Thoracic aorta (tissue), 2 donors: ENCODE measurements at regions not wholly inside any gene's neighbourhood (a gene's known extent, or its start where the extent isn't known, plus 50 kb on each side); places are given as distances from the start of the nearest gene placed in this dataset.

ENCODE experiments used
- ATAC-seq: fragments of 150-250 bp; one replicate; pipeline ENCODE4 v1.8.0; 2017; ENCODE audit warnings: low read depth; ENCODE audit not compliant: insufficient number of reproducible peaks, low FRiP score
- DNase-seq: peaks from one replicate; pipeline ENCODE4 v3.0.0-alpha.2; 2020; ENCODE audit warnings: low spot score
- H3K27ac ChIP-seq, 2 donors: fragments of 200-600 bp; sonication (generic); 1 replicate in 1 of 2; 2 replicates in 1 of 2; pipeline ENCODE4 v1.5.1; 2016; ENCODE audit warnings: mild to moderate bottlenecking in 2 of 2, moderate library complexity in 2 of 2
- H3K27me3 ChIP-seq: fragments of 200-600 bp; sonication (generic); replicated peaks from 2 replicates; pipeline ENCODE4 v1.6.0; 2016; ENCODE audit warnings: mild to moderate bottlenecking; ENCODE audit not compliant: insufficient read depth
- H3K36me3 ChIP-seq: fragments of 200-600 bp; sonication (generic); one replicate; pipeline ENCODE4 v1.5.1; 2016
- H3K4me1 ChIP-seq, 2 donors: fragments of 200-600 bp; sonication (generic); 1 replicate in 1 of 2; 2 replicates in 1 of 2; pipeline versions ENCODE4 v1.5.1 to v1.6.0; 2016; ENCODE audit warnings: low read depth in 2 of 2, mild to moderate bottlenecking in 1 of 2; ENCODE audit not compliant: control insufficient read depth in 1 of 2
- H3K4me3 ChIP-seq: fragments of 200-600 bp; sonication (generic); 2 replicates; pipeline ENCODE4 v1.5.1; 2016; ENCODE audit warnings: mild to moderate bottlenecking
- H3K9me3 ChIP-seq: fragments of 200-600 bp; sonication (generic); 2 replicates; pipeline ENCODE4 v1.5.1; 2016
- TF ChIP-seq, protein P1 (sequence below): fragments of 200-600 bp; sonication (generic); IDR thresholded peaks from one replicate; pipeline ENCODE4 v1.5.1; 2019; ENCODE audit warnings: antibody characterized with exemption

DNA sequence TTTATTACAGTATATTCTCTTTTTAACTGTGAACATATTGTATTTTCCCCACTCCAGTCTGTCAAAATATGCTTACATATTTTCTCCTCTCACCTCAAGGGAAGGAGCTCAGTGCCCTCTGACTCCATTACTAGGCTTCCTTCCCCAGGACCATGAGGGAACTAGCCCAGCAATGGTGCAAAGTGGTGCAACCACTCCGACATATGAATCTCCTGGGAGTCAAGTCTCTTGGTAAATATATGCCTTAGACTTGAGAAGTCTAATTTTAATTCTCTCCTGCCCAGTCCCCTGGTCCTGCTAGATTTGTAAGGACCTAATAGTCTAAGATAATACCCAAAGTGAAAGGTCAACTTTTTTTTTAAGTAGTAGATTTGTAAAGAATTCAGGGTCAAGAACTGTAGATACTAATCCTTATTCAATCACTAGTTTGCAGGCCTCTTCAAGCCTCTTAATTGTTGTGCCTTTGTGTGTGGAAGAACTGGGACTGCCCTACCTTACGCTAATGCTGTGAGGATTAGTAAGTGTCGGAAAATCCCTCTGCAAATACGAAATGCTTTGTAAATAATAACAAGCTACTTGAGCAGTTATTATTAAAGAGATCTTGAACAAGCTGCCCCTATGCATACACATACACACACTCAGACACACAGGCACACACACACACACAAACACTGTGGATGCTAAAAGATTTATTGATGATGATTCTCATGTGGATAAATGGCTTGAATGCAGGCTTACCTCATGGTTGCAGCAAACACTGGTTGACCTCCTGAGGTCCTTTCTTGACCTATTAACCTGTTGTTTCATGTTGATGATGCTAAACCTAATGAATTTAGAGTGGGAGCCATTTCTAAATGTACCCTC is 251.2 kb upstream of the PARD3B start:
- TF ChIP-seq, protein P1, sequence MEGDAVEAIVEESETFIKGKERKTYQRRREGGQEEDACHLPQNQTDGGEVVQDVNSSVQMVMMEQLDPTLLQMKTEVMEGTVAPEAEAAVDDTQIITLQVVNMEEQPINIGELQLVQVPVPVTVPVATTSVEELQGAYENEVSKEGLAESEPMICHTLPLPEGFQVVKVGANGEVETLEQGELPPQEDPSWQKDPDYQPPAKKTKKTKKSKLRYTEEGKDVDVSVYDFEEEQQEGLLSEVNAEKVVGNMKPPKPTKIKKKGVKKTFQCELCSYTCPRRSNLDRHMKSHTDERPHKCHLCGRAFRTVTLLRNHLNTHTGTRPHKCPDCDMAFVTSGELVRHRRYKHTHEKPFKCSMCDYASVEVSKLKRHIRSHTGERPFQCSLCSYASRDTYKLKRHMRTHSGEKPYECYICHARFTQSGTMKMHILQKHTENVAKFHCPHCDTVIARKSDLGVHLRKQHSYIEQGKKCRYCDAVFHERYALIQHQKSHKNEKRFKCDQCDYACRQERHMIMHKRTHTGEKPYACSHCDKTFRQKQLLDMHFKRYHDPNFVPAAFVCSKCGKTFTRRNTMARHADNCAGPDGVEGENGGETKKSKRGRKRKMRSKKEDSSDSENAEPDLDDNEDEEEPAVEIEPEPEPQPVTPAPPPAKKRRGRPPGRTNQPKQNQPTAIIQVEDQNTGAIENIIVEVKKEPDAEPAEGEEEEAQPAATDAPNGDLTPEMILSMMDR: no peak
- no peak overlapping the region for H3K4me3 ChIP-seq
- no peaks in the 10 kb centered on the region for H3K36me3 ChIP-seq
- no peaks in the 10 kb centered on the region for H3K4me1 ChIP-seq
- ATAC-seq (no peak), DNase-seq (no peak)
- H3K27ac ChIP-seq: no peak overlapping the region
- no peaks in the 10 kb centered on the region for H3K9me3 ChIP-seq
- H3K27me3 ChIP-seq: no peaks in the 10 kb centered on the region

- H3K27ac ChIP-seq: no peak overlapping the region
- H3K4me3 ChIP-seq: no peak overlapping the region
- H3K4me1 ChIP-seq: no peaks in the 10 kb centered on the region
- no peaks in the 10 kb centered on the region for H3K27me3 ChIP-seq
- TF ChIP-seq, protein P1: no peak
- ATAC-seq: no peak
- H3K36me3 ChIP-seq: no peaks in the 10 kb centered on the region
- no peak for DNase-seq
- H3K9me3 ChIP-seq: no peaks in the 10 kb centered on the region
These were observed 246.9 kb upstream of the PARD3B start for GRCh38 chr2:204298404-204298803.

- DNase-seq: no peak
- ATAC-seq: no peak
- Histone ChIP-seq H3K36me3 (no peaks in the 10 kb centered on the region), H3K4me3 (no peak overlapping the region), H3K27ac (no peak overlapping the region), H3K9me3 (no peaks in the 10 kb centered on the region), H3K4me1 (no peaks in the 10 kb centered on the region), H3K27me3 (no peaks in the 10 kb centered on the region)
- TF ChIP-seq, protein P1: no peak
These were observed 245.5 kb upstream of the PARD3B start for GRCh38 chr2:204299766-204300165.

DNA sequence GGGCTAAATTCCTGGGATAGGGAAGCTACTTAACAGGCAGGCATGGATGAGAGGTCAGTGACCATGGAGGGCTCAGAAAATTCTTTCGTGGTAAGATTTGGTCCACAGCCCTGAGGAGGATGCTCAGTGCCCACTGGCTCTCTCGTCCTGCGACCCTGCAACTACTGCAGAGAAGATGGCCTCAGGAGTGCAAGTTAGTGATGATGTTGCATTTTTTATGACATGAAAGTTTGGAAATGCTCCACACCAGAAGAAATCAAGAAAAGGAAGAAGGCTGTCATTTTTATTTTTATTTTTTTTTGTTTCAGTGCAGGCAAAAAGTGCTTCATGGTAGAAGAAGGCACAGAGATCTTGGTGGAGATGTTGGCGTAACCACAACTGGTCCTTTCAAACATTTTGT is 238.6 kb upstream of the PARD3B start:
- TF ChIP-seq, protein P1: no peak
- H3K4me1 ChIP-seq: no peaks in the 10 kb centered on the region
- H3K27ac ChIP-seq: no peak overlapping the region
- DNase-seq (no peak), ATAC-seq (no peak)
- H3K27me3 ChIP-seq: no peaks in the 10 kb centered on the region
- H3K9me3 ChIP-seq: no peaks in the 10 kb centered on the region
- H3K36me3 ChIP-seq: no peaks in the 10 kb centered on the region
- no peak overlapping the region for H3K4me3 ChIP-seq

GRCh38 chr2:204312105-204312504 is 233.2 kb upstream of the PARD3B start:
- ATAC-seq (no peak), DNase-seq (no peak)
- H3K4me1 ChIP-seq: peaks cover 0 to 3% of the 10 kb centered on the region in 2 donors
- no peak overlapping the region for H3K4me3 ChIP-seq
- TF ChIP-seq, protein P1: no peak
- H3K27me3 ChIP-seq: no peaks in the 10 kb centered on the region
- H3K9me3 ChIP-seq: no peaks in the 10 kb centered on the region
- no peaks in the 10 kb centered on the region for H3K36me3 ChIP-seq
- H3K27ac ChIP-seq: no peak overlapping the region
